ENCODE measurements at regions not wholly inside any gene's neighbourhood (a gene's known extent, or its start where the extent isn't known, plus 50 kb on each side); places are given as distances from the start of the nearest gene placed in this dataset.

DNA sequence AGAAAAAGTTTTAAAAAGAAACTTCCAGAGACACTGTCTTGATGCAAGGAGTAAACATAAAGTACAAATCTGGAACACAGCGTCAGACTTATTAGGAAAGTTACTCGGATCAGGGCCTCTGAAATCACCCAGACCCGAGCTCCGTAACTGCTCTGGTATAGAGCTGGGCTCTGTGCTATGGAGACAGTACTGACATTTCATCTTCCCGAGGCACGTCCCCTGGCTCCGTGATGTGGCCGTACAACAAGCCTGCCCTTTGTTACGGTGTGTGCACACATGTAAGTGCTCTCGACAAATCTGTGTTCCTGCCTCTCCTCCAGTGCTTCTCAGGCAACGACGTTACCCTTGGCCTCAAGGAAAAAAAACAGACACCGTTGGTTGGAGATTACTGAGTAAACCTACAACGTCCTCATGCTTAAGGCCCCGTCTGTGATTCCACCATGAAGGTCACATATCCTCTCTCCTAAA is 107.0 kb upstream of the IRF2BP2 start:
- POLR2A ChIA-PET, result interaction anchor here (2.5 kb wide), 1 partner anchor 105 kb away, joined by 17 read pairs; no protein-coding TSS in a partner anchor
- TF ChIP-seq CHD2 (IDR thresholded peaks at IDR 0.05; ENCODE audit: low read length, partially characterized antibody) (no peak), MEF2A (IDR thresholded peaks at IDR 0.05; ENCODE audit: borderline replicate concordance, low read depth) (no peak), FOXM1 (IDR thresholded peaks at IDR 0.05; ENCODE audit: low read depth) (no peak), PBX3 (IDR thresholded peaks at IDR 0.05) (no peak)
- H2AFZ ChIP-seq (ENCODE audit: low read depth), result no peak overlapping the region
- no peaks in the 10 kb centered on the region for H4K20me1 ChIP-seq (ENCODE audit: insufficient read depth)
- no peaks in the 10 kb centered on the region for H3K79me2 ChIP-seq (ENCODE audit: insufficient read depth)
- H3K9me3 ChIP-seq, result no peaks in the 10 kb centered on the region
- H3K4me1 ChIP-seq (ENCODE audit: control insufficient read depth in 1 of 2, insufficient read depth in 2 of 2, low read depth in 1 of 2, low read length in 1 of 2), result peaks cover 12 to 36% of the 10 kb centered on the region in 2 experiments
- no peak overlapping the region for H3K27ac ChIP-seq (ENCODE audit: low read depth in 2 of 2, low read length in 1 of 2)
- no peak overlapping the region for H3K9ac ChIP-seq
- H3K4me2 ChIP-seq, result no peak overlapping the region
- DNase-seq, result no peak
- CTCF ChIA-PET, result interaction anchor here (1.1 kb wide), 1 partner anchor 367 kb away, joined by 4 read pairs; no protein-coding TSS in a partner anchor
- H3F3A ChIP-seq (replicated peaks; ENCODE audit: insufficient read depth), result peaks cover 7% of the 10 kb centered on the region
- H3K36me3 ChIP-seq (replicated peaks in 1 of 2; ENCODE audit: control insufficient read depth in 1 of 2, insufficient read depth in 2 of 2, low read length in 1 of 2), result no peaks in the 10 kb centered on the region
- 91% methylated on average over 15 of the region's 15 CpGs for WGBS (ENCODE audit: low lambda C conversion rate)
- H3K4me3 ChIP-seq (ENCODE audit: low read depth in 2 of 2, low read length in 1 of 2), result no peak overlapping the region
- no peaks in the 10 kb centered on the region for H3K27me3 ChIP-seq (ENCODE audit: insufficient read depth)
- H3K9me2 ChIP-seq, result no peaks in the 10 kb centered on the region

GRCh38 chr1:234715252-234716014 is 105.5 kb upstream of the IRF2BP2 start:
- ChIA-PET CTCF (interaction anchor here (0.9 to 1.2 kb wide), 4 partner anchors 216 to 375 kb away, joined by 3 to 4 read pairs (median 3); no protein-coding TSS in a partner anchor), POLR2A (interaction anchor here (2.5 kb wide), 1 partner anchor 103 kb away, joined by 17 read pairs; no protein-coding TSS in a partner anchor)
- Histone ChIP-seq H4K20me1 (ENCODE audit: insufficient read depth) (no peaks in the 10 kb centered on the region), H3K36me3 (replicated peaks in 1 of 2; ENCODE audit: control insufficient read depth in 1 of 2, insufficient read depth in 2 of 2, low read length in 1 of 2) (no peaks in the 10 kb centered on the region), H3K27ac (ENCODE audit: low read depth in 2 of 2, low read length in 1 of 2) (no peak overlapping the region), H2AFZ (ENCODE audit: low read depth) (no peak overlapping the region), H3K79me2 (ENCODE audit: insufficient read depth) (no peaks in the 10 kb centered on the region), H3K9me3 (no peaks in the 10 kb centered on the region), H3K4me2 (no peak overlapping the region), H3K4me3 (ENCODE audit: low read depth in 2 of 2, low read length in 1 of 2) (no peak overlapping the region), H3K4me1 (ENCODE audit: control insufficient read depth in 1 of 2, insufficient read depth in 2 of 2, low read depth in 1 of 2, low read length in 1 of 2) (peaks cover 0 to 21% of the 10 kb centered on the region in 2 experiments; a peak in 2 of 4 replicates), H3K9me2 (no peaks in the 10 kb centered on the region), H3K9ac (no peak overlapping the region), H3K27me3 (ENCODE audit: insufficient read depth) (no peaks in the 10 kb centered on the region), H3F3A (replicated peaks; ENCODE audit: insufficient read depth) (peaks cover 6% of the 10 kb centered on the region)
- DNase-seq, result no peak
- WGBS (ENCODE audit: low lambda C conversion rate), result 97% methylated on average over 10 of the region's 10 CpGs
- no peak for TF ChIP-seq TEAD4 (IDR thresholded peaks at IDR 0.05; ENCODE audit: borderline replicate concordance, insufficient read depth)
- no peak for TF ChIP-seq EP300 (IDR thresholded peaks at IDR 0.05; ENCODE audit: borderline replicate concordance in 1 of 2, low read depth in 1 of 2, low read length in 1 of 2)
- no peak for TF ChIP-seq ELF1 (IDR thresholded peaks at IDR 0.05)
- TF ChIP-seq GABPA (IDR thresholded peaks at IDR 0.05; ENCODE audit: low read depth), result no peak
- TF ChIP-seq, protein P1, sequence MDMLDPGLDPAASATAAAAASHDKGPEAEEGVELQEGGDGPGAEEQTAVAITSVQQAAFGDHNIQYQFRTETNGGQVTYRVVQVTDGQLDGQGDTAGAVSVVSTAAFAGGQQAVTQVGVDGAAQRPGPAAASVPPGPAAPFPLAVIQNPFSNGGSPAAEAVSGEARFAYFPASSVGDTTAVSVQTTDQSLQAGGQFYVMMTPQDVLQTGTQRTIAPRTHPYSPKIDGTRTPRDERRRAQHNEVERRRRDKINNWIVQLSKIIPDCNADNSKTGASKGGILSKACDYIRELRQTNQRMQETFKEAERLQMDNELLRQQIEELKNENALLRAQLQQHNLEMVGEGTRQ (IDR thresholded peaks at IDR 0.05; ENCODE audit: borderline replicate concordance, low read depth, low read length), result no peak
- TF ChIP-seq ZBTB33 (IDR thresholded peaks at IDR 0.05; ENCODE audit: borderline replicate concordance, low read depth), result no peak
- no peak for TF ChIP-seq NFIC (IDR thresholded peaks at IDR 0.05; ENCODE audit: borderline replicate concordance)
- TF ChIP-seq RCOR1 (IDR thresholded peaks at IDR 0.05; ENCODE audit: low read length), result no peak
- TF ChIP-seq RAD21 (IDR thresholded peaks at IDR 0.05; ENCODE audit: low read length), result no peak
- TF ChIP-seq PBX3 (IDR thresholded peaks at IDR 0.05), result no peak
- no peak for TF ChIP-seq SIN3A (IDR thresholded peaks at IDR 0.05; ENCODE audit: borderline replicate concordance, low read depth, low read length)
- TF ChIP-seq POLR2AphosphoS5 (IDR thresholded peaks at IDR 0.05; ENCODE audit: low read depth, low read length), result no peak
- no peak for TF ChIP-seq CHD2 (IDR thresholded peaks at IDR 0.05; ENCODE audit: low read length, partially characterized antibody)
- TF ChIP-seq RXRA (IDR thresholded peaks at IDR 0.05; ENCODE audit: borderline replicate concordance, low read depth), result no peak
- TF ChIP-seq, protein P2, sequence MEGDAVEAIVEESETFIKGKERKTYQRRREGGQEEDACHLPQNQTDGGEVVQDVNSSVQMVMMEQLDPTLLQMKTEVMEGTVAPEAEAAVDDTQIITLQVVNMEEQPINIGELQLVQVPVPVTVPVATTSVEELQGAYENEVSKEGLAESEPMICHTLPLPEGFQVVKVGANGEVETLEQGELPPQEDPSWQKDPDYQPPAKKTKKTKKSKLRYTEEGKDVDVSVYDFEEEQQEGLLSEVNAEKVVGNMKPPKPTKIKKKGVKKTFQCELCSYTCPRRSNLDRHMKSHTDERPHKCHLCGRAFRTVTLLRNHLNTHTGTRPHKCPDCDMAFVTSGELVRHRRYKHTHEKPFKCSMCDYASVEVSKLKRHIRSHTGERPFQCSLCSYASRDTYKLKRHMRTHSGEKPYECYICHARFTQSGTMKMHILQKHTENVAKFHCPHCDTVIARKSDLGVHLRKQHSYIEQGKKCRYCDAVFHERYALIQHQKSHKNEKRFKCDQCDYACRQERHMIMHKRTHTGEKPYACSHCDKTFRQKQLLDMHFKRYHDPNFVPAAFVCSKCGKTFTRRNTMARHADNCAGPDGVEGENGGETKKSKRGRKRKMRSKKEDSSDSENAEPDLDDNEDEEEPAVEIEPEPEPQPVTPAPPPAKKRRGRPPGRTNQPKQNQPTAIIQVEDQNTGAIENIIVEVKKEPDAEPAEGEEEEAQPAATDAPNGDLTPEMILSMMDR (IDR thresholded peaks at IDR 0.05), result no peak

Data from SK-N-SH (cell line).